HG02840 (cell line): ENCODE measurements at regions not wholly inside any gene's neighbourhood (a gene's known extent, or its start where the extent isn't known, plus 50 kb on each side); places are given as distances from the start of the nearest gene placed in this dataset.
"Not testable (repeated sequence)": the region's sequence is repeated elsewhere in the genome, so short reads cannot be mapped to it uniquely, and the experiment has no call there.

Experiments
- ATAC-seq: cut with Tn5 transposase; IDR thresholded peaks from one replicate; pipeline ENCODE4 v1.9.1; 2021; ENCODE audit warnings: mild to moderate bottlenecking, moderate library complexity, moderate number of reproducible peaks; ENCODE audit not compliant: unreplicated experiment, low FRiP score

- ATAC-seq: no peak
Observed at GRCh38 chr11:97880209-97880608, 1140.5 kb upstream of the CNTN5 start.

- ATAC-seq: no peak
Observed at GRCh38 chr11:97883086-97883485, 1137.7 kb upstream of the CNTN5 start.

GRCh38 chr11:97888641-97889040 is 1132.1 kb upstream of the CNTN5 start:
- ATAC-seq: no peak

- no peak for ATAC-seq
Observed at GRCh38 chr11:97890466-97890865, 1130.3 kb upstream of the CNTN5 start.

- no peak for ATAC-seq
Observed at GRCh38 chr11:97893612-97894011, 1127.1 kb upstream of the CNTN5 start.

- no peak for ATAC-seq
Observed at GRCh38 chr11:97894978-97895377, 1125.8 kb upstream of the CNTN5 start.

- ATAC-seq: no peak
Observed at GRCh38 chr11:97895572-97895971, 1125.2 kb upstream of the CNTN5 start.

GRCh38 chr11:97902828-97903227 is 1117.9 kb upstream of the CNTN5 start:
- ATAC-seq: no peak

- no peak for ATAC-seq
Observed at GRCh38 chr11:97905101-97905500, 1115.6 kb upstream of the CNTN5 start.

- ATAC-seq: no peak
Observed at GRCh38 chr11:97905671-97906070, 1115.1 kb upstream of the CNTN5 start.

- ATAC-seq: no peak
Observed at GRCh38 chr11:97908354-97908753, 1112.4 kb upstream of the CNTN5 start.

GRCh38 chr11:97909614-97910399 is 1110.9 kb upstream of the CNTN5 start:
- ATAC-seq: no peak

GRCh38 chr11:97912629-97913028 is 1108.1 kb upstream of the CNTN5 start:
- no peak for ATAC-seq

- not testable (repeated sequence) for ATAC-seq
Observed at GRCh38 chr11:97922933-97923332, 1097.8 kb upstream of the CNTN5 start.

GRCh38 chr11:97934572-97935208 is 1086.1 kb upstream of the CNTN5 start:
- ATAC-seq: no peak

- no peak for ATAC-seq
Observed at GRCh38 chr11:97937501-97937900, 1083.2 kb upstream of the CNTN5 start.

GRCh38 chr11:97938789-97939188 is 1082.0 kb upstream of the CNTN5 start:
- ATAC-seq: no peak

- no peak for ATAC-seq
Observed at GRCh38 chr11:97943493-97943892, 1077.3 kb upstream of the CNTN5 start.

- no peak for ATAC-seq
Observed at GRCh38 chr11:97948793-97949192, 1072.0 kb upstream of the CNTN5 start.

GRCh38 chr11:97955595-97955994 is 1065.2 kb upstream of the CNTN5 start:
- no peak for ATAC-seq

- ATAC-seq: no peak
Observed at GRCh38 chr11:97956904-97957303, 1063.8 kb upstream of the CNTN5 start.

GRCh38 chr11:97961431-97961830 is 1059.3 kb upstream of the CNTN5 start:
- ATAC-seq: no peak
